Fibroblast of the aortic adventitia (primary cell): ENCODE measurements at regions not wholly inside any gene's neighbourhood (a gene's known extent, or its start where the extent isn't known, plus 50 kb on each side); places are given as distances from the start of the nearest gene placed in this dataset.

Experiments used
- DNase-seq: peaks from one replicate; pipeline ENCODE4 v3.0.0-alpha.2; 2010; ENCODE audit warnings: low read depth
- H3K4me3 ChIP-seq: 2 replicates; pipeline ENCODE4 v1.5.1; 2011; ENCODE audit warnings: low read depth, mild to moderate bottlenecking, control low read depth, low read length, moderate library complexity
- CTCF ChIP-seq: IDR thresholded peaks from 2 replicates; pipeline ENCODE4 v1.5.1; 2011; ENCODE audit warnings: mild to moderate bottlenecking, low read length, control low read depth, inconsistent platforms; ENCODE audit not compliant: insufficient read depth

DNA sequence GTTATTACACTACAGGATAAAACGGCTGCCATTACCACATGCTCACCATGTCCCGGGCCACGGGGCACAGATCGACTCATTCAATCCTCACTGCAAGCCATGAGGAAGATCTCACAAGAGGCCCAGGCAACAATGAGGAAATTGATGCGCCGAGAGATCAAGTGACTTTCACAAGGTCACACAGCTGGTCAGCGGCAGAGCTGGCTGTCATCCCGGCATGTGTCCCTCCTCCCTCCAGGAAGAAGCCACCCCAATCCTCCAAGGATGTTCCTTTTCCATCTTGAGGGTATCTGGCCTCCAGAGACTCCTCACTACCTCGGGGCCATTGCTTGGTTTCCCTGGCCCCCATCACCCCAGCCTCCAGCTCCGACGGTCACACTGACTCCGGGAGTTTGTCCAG is 65.3 kb upstream of the GLI2 start:
- no peak for TF ChIP-seq CTCF

GRCh38 chr2:120670771-120671480 is 64.7 kb upstream of the GLI2 start:
- no peak for DNase-seq
- no peak for TF ChIP-seq CTCF
- no peak overlapping the region for H3K4me3 ChIP-seq

More for the DNA sequence above, 65.3 kb upstream of the GLI2 start:
- H3K4me3 ChIP-seq = no peak overlapping the region
- DNase-seq = no peak

DNA sequence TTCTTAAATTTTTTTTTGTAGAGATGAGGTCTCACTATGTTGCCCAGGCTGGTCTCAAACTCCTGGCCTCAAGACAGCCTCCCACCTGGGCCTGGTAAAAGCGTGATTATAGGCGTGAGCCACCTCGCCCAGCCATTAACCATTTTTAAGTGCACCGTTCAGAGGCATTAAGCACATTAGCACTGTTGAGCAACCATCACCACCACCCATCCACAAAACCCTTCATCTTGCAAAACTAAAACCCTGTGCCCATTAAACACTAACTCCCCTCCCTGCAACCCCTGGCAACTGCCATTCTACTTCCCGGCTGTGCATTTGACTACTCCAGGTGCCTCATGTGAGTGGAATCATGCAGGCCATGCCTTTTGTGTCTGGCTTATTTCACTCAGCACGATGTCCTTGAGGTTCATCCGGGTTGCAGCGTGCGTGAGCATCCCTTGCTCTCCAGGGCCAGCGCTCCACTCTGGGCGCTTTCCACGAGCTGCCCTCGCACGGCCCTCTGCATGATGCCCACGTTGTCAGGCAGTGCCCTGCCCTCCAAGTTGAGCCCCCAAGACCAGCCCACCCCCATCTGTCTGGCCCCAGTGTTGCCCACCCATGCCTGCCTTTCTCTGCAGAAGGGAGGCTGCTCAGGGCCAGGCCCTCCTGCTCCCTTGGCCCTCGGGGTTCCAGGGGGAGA is 63.0 kb upstream of the GLI2 start:
- DNase-seq = no peak
- no peak for TF ChIP-seq CTCF
- H3K4me3 ChIP-seq = no peak overlapping the region

DNA sequence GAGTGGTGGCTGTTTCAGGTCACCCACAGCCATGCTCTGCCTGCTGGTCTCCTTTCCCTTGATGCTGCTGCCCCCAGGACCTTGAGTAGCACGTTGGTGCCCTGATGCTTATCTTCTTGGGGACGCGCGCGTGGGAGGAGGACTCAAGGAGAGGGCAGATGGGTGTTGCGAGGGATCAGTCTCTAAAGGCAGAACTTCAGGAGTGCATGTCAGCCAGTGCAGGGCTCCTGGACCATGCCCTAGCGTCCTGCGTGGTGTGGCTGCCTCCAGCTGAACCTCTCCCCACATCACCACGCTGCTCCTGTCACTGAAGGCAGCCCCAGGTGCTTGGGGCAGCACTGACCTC is 62.5 kb upstream of the GLI2 start:
- no peak for TF ChIP-seq CTCF
- H3K4me3 ChIP-seq = no peak overlapping the region
- no peak for DNase-seq

DNA sequence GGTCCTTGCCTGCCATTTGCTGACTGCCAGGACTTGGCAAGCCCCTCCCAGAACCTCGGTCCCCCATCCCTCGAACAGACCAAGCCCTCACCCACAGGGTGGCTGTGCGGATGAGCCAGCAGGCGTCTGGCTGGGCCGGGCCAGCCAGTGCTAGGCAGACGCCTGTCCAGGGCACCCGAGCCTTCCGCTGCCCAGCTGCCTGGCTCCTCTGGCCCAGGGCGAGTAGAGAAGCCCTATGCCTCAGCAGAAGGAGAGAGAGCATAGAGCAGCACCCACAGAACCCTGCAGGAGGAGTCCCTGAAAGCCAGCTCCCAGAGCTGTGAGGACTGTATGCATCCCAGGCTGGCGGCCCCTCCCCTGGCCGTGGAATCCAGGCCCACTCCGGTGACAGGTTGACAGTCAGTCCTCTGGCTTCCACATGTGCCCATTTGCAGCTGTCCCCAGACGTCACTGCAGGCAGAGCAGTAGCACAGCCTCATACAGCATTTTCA is 62.1 kb upstream of the GLI2 start:
- TF ChIP-seq CTCF = no peak
- H3K4me3 ChIP-seq = no peak overlapping the region
- DNase-seq = no peak

GRCh38 chr2:120674246-120675170 is 61.2 kb upstream of the GLI2 start:
- H3K4me3 ChIP-seq = no peak overlapping the region
- DNase-seq = no peak
- no peak for TF ChIP-seq CTCF
